ENCODE measurements at regions not wholly inside any gene's neighbourhood (a gene's known extent, or its start where the extent isn't known, plus 50 kb on each side); places are given as distances from the start of the nearest gene placed in this dataset.

DNA sequence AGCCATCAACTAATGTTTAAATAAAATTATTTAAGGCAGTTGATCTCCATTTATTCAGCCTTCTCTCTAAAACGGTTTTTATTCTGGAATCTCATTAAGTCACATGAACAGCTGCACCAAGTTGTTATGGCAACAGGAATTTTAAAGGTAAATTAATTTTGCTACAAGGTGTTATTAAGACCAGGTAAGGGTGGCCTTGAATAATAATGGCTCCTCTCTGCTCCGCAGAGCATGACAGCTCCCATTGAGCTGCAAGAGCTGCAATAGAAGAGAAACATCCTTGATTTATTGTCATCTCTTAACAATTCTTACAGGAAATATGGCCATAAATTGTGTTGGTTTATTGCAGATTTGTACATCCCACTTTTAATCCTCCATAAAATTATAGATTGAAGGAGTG lies 165.8 kb downstream of the KLF6 start:
- ChIA-PET POLR2A (no interaction called here), CTCF (interaction anchor here (1.1 to 2.9 kb wide), 2 partner anchors 9 to 15 kb away, joined by 3 to 9 read pairs; no protein-coding TSS in a partner anchor)
- no peak for TF ChIP-seq POLR2AphosphoS5 (IDR thresholded peaks at IDR 0.05; ENCODE audit: insufficient read depth, low read depth, low read length)
- TF ChIP-seq EZH2 (IDR thresholded peaks at IDR 0.05; ENCODE audit: borderline replicate concordance, low read depth, low read length, severe bottlenecking), result no peak
- no peak for TF ChIP-seq MAX (IDR thresholded peaks at IDR 0.05; ENCODE audit: insufficient read depth, insufficient read length)
- no peak for TF ChIP-seq POLR2A (IDR thresholded peaks at IDR 0.05; ENCODE audit: low read depth, low read length)
- TF ChIP-seq CTCF (IDR thresholded peaks at IDR 0.05; ENCODE audit: extremely low read depth in 1 of 2, insufficient read depth in 1 of 2, low read depth in 1 of 2, low read length in 2 of 2), result no peak
- TF ChIP-seq GATA2 (IDR thresholded peaks at IDR 0.05; ENCODE audit: insufficient read depth, insufficient read length, low read depth, low read length), result no peak
- no peak for TF ChIP-seq FOS (IDR thresholded peaks at IDR 0.05; ENCODE audit: borderline replicate concordance, insufficient read depth, low read length)
- TF ChIP-seq MYC (IDR thresholded peaks at IDR 0.05; ENCODE audit: low read depth, low read length), result no peak
- no peak for TF ChIP-seq JUN (IDR thresholded peaks at IDR 0.05; ENCODE audit: borderline replicate concordance, insufficient read depth, insufficient read length, low read depth)
- Histone ChIP-seq H3K4me3 (replicated peaks in 1 of 3; ENCODE audit: insufficient read depth in 1 of 3, low read depth in 1 of 3, low read length in 3 of 3) (no peak overlapping the region), H3K4me2 (ENCODE audit: insufficient read depth, low read length) (no peak overlapping the region), H3K9ac (replicated peaks; ENCODE audit: extremely low read depth, insufficient read depth, low read length) (no peak overlapping the region), H2AFZ (ENCODE audit: low read depth, low read length) (no peak overlapping the region), H3K9me3 (replicated peaks; ENCODE audit: control insufficient read depth, insufficient read depth, low read length) (no peaks in the 10 kb centered on the region), H3K27me3 (ENCODE audit: control insufficient read depth in 2 of 2, insufficient read depth in 2 of 2, low read length in 2 of 2) (peaks cover 2% of the 10 kb centered on the region in 2 experiments), H4K20me1 (replicated peaks; ENCODE audit: control insufficient read depth, extremely low read depth, insufficient read depth, low read length) (no peaks in the 10 kb centered on the region), H3K79me2 (ENCODE audit: control insufficient read depth, insufficient read depth, low read length) (no peaks in the 10 kb centered on the region), H3K27ac (ENCODE audit: insufficient read depth, low read depth, low read length) (no peak overlapping the region), H3K36me3 (ENCODE audit: control insufficient read depth in 2 of 2, extremely low read depth in 1 of 2, insufficient read depth in 2 of 2, low read length in 2 of 2) (no peaks in the 10 kb centered on the region), H3K9me1 (replicated peaks; ENCODE audit: control insufficient read depth, extremely low read depth, insufficient read depth, low read length) (no peaks in the 10 kb centered on the region), H3K4me1 (ENCODE audit: control insufficient read depth, extremely low read depth, insufficient read depth, low read length) (no peaks in the 10 kb centered on the region)
- DNase-seq (ENCODE audit: low read depth, low spot score) (no peak), FAIRE-seq (no peak)
- dilution Hi-C loops (cut with MboI; ENCODE audit: extremely low pct_ligation_motif_present, low sequenced_read_pairs) (no loop called here), intact Hi-C loops (cut with micrococcal nuclease) (loop anchor here (1.0 kb wide), 1 partner anchor 41 kb away; no protein-coding TSS in a partner anchor)
- BruUV-seq (replicated peaks), result no TSS peak
